COLO668 (cell line): ENCODE measurements at regions not wholly inside any gene's neighbourhood (a gene's known extent, or its start where the extent isn't known, plus 50 kb on each side); places are given as distances from the start of the nearest gene placed in this dataset.

ENCODE experiments used
- DNase-seq: peaks from one replicate; lab custom pipeline; 2025; ENCODE audit not compliant: unreplicated experiment; lab: John Stamatoyannopoulos, UW

GRCh38 chr3:5531741-5532290 lies 344.3 kb downstream of the EDEM1 start:
- DNase-seq: no peak

GRCh38 chr3:5540532-5540931 lies 353.0 kb downstream of the EDEM1 start:
- no peak for DNase-seq

GRCh38 chr3:5542472-5542871 lies 355.0 kb downstream of the EDEM1 start:
- DNase-seq: no peak

GRCh38 chr3:5543047-5543446 lies 355.5 kb downstream of the EDEM1 start:
- no peak for DNase-seq

- no peak for DNase-seq
Measured at GRCh38 chr3:5545719-5546118, 358.2 kb downstream of the EDEM1 start.

GRCh38 chr3:5553203-5553602 lies 365.7 kb downstream of the EDEM1 start:
- no peak for DNase-seq

GRCh38 chr3:5554245-5554747 lies 366.8 kb downstream of the EDEM1 start:
- DNase-seq: no peak

GRCh38 chr3:5560199-5560598 lies 372.7 kb downstream of the EDEM1 start:
- DNase-seq: no peak

GRCh38 chr3:5563537-5564277 lies 376.2 kb downstream of the EDEM1 start:
- no peak for DNase-seq

- no peak for DNase-seq
Measured at GRCh38 chr3:5564278-5564666, 376.8 kb downstream of the EDEM1 start.

- no peak for DNase-seq
Measured at GRCh38 chr3:5565026-5565425, 377.5 kb downstream of the EDEM1 start.

- no peak for DNase-seq
Measured at GRCh38 chr3:5567113-5567512, 379.6 kb downstream of the EDEM1 start.

GRCh38 chr3:5568451-5568850 lies 380.9 kb downstream of the EDEM1 start:
- DNase-seq: no peak

GRCh38 chr3:5569152-5569551 lies 381.6 kb downstream of the EDEM1 start:
- no peak for DNase-seq

GRCh38 chr3:5572168-5572567 lies 384.7 kb downstream of the EDEM1 start:
- no peak for DNase-seq

GRCh38 chr3:5576277-5577011 lies 388.9 kb downstream of the EDEM1 start:
- no peak for DNase-seq

GRCh38 chr3:5579139-5579602 lies 391.7 kb downstream of the EDEM1 start:
- DNase-seq: no peak

- no peak for DNase-seq
Measured at GRCh38 chr3:5579946-5580345, 392.4 kb downstream of the EDEM1 start.

- no peak for DNase-seq
Measured at GRCh38 chr3:5580826-5581225, 393.3 kb downstream of the EDEM1 start.

- no peak for DNase-seq
Measured at GRCh38 chr3:5581743-5582142, 394.2 kb downstream of the EDEM1 start.

GRCh38 chr3:5583920-5584319 lies 396.4 kb downstream of the EDEM1 start:
- no peak for DNase-seq

GRCh38 chr3:5585085-5585484 lies 397.6 kb downstream of the EDEM1 start:
- DNase-seq: no peak
